BJ (cell line): ENCODE measurements at regions not wholly inside any gene's neighbourhood (a gene's known extent, or its start where the extent isn't known, plus 50 kb on each side); places are given as distances from the start of the nearest gene placed in this dataset.
A peak's percentile ranks its signal among the peaks of the same experiment; 100 is the strongest.

Source experiments
- CTCF ChIA-PET: fragments of 350-600 bp; formaldehyde crosslinking; extraction: SDS; loops from one replicate; lab custom pipeline; 2021; ENCODE audit warnings: antibody characterized with exemption, inconsistent platforms; lab: Yijun Ruan, JAX
- POLR2A ChIA-PET: fragments of 300-600 bp; sonication (Branson Sonifier 250); formaldehyde crosslinking; extraction: SDS; loops from one replicate; lab custom pipeline; 2021; ENCODE audit warnings: antibody characterized with exemption; lab: Charles Lee
- DNase-seq: peaks from one replicate; pipeline ENCODE4 v3.0.0-alpha.2; 2011; ENCODE audit warnings: low read depth
- H3K27me3 ChIP-seq: 2 replicates; pipeline ENCODE4 v1.6.0; 2011; ENCODE audit warnings: low read length; ENCODE audit not compliant: control insufficient read depth, insufficient read depth
- H3K36me3 ChIP-seq: 2 replicates; pipeline ENCODE4 v1.5.1; 2011; ENCODE audit warnings: low read length; ENCODE audit not compliant: control insufficient read depth, insufficient read depth
- H3K4me3 ChIP-seq: 2 replicates; pipeline ENCODE4 v1.5.1; 2011; ENCODE audit warnings: low read depth, mild to moderate bottlenecking, control low read depth, low read length
- CTCF ChIP-seq: IDR thresholded peaks from 2 replicates; pipeline ENCODE4 v1.5.1; 2011; ENCODE audit warnings: low read depth, mild to moderate bottlenecking, control low read depth, inconsistent platforms, low read length, moderate library complexity; ENCODE audit not compliant: insufficient read depth

GRCh38 chr15:68518785-68519430, 59.9 kb upstream of the CORO2B start:
- H3K36me3 ChIP-seq = no peaks in the 10 kb centered on the region
- POLR2A ChIA-PET = no interaction called here
- H3K4me3 ChIP-seq = no peak overlapping the region
- H3K27me3 ChIP-seq = peaks cover 2% of the 10 kb centered on the region; the same call in 1 of the 2 replicates
- CTCF ChIA-PET = interaction anchor here (1.0 to 1.8 kb wide), 5 partner anchors 19 to 214 kb away, joined by 3 to 7 read pairs (median 4); no protein-coding TSS in a partner anchor
- DNase-seq = no peak
- TF ChIP-seq CTCF = no peak

DNA sequence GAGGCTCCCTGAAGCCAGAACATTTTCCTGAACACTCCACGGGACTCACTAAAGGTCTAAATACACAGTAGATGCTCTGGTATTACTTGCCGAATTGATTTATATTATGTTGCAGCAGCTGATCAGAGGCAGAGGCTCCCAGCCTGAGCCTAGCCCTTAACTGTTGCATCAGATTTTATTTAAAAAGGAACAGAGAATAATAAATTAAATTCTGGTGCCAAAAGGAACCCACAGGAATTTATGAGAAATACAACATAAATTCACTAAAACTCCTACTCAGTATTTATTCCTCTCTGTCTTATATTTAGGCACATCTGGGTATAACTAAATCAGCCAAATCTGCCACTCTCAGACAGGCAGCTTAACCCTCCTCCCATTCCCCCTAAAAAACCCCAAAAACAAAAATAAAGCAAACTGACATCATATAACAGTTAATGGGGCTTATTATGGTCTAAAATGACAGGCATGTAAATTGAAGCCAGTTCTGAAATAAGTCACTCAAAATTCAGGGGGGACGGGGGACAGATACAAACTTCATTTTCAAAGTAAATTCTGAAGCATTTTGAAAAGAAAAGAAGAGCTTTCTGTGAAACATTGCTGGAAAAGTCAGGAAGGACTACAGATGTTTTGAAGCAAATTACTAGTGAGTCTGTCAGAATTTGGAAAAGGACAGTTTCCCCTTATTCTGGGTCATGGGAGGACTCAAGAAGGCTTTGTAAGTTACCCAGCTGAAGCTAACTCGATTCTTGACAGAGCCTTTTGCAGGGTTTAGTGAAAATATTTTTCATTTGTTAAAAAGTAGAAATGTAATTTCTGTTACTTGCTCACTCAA, 53.8 kb upstream of the CORO2B start:
- H3K4me3 ChIP-seq = no peak overlapping the region
- CTCF ChIA-PET = interaction anchor here (0.8 to 2.7 kb wide), 6 partner anchors 9 to 218 kb away, joined by 3 to 7 read pairs (median 4); no protein-coding TSS in a partner anchor
- POLR2A ChIA-PET = no interaction called here
- peak; percentile 88 for DNase-seq
- H3K36me3 ChIP-seq = no peaks in the 10 kb centered on the region
- no peaks in the 10 kb centered on the region; the same call in 1 of the 2 replicates for H3K27me3 ChIP-seq
- no peak for TF ChIP-seq CTCF

- H3K27me3 ChIP-seq = no peaks in the 10 kb centered on the region; the same call in 1 of the 2 replicates
- no peaks in the 10 kb centered on the region for H3K36me3 ChIP-seq
- H3K4me3 ChIP-seq = no peak overlapping the region
- TF ChIP-seq CTCF = no peak
- DNase-seq = no peak
- CTCF ChIA-PET = interaction anchor here (1.0 to 2.7 kb wide), 2 partner anchors 8 to 219 kb away, joined by 5 to 7 read pairs; no protein-coding TSS in a partner anchor
- POLR2A ChIA-PET = no interaction called here
Measured at GRCh38 chr15:68525815-68526214, 53.0 kb upstream of the CORO2B start.

GRCh38 chr15:68526269-68526668, 52.5 kb upstream of the CORO2B start:
- ChIA-PET CTCF (interaction anchor here (1.6 to 2.7 kb wide), 2 partner anchors 24 to 220 kb away, joined by 5 to 7 read pairs; no protein-coding TSS in a partner anchor), POLR2A (no interaction called here)
- H3K36me3 ChIP-seq = no peaks in the 10 kb centered on the region
- H3K4me3 ChIP-seq = no peak overlapping the region
- H3K27me3 ChIP-seq = no peaks in the 10 kb centered on the region; the same call in 1 of the 2 replicates
- no peak for TF ChIP-seq CTCF
- DNase-seq = peak; percentile 53

GRCh38 chr15:68526784-68527183, 52.0 kb upstream of the CORO2B start:
- ChIA-PET POLR2A (no interaction called here), CTCF (interaction anchor here (1.6 to 2.7 kb wide), 2 partner anchors 23 to 220 kb away, joined by 5 to 7 read pairs; no protein-coding TSS in a partner anchor)
- H3K36me3 ChIP-seq = no peaks in the 10 kb centered on the region
- H3K4me3 ChIP-seq = no peak overlapping the region
- no peak for DNase-seq
- no peak for TF ChIP-seq CTCF
- H3K27me3 ChIP-seq = no peaks in the 10 kb centered on the region; the same call in 1 of the 2 replicates
